Lower leg skin (tissue), 3 donors: ENCODE measurements at regions not wholly inside any gene's neighbourhood (a gene's known extent, or its start where the extent isn't known, plus 50 kb on each side); places are given as distances from the start of the nearest gene placed in this dataset.

ENCODE experiments used
- POLR2A ChIP-seq, 2 donors: fragments of 450-650 bp; IDR thresholded peaks; one replicate each; pipeline ENCODE4 v1.6.1; 2016 to 2017; ENCODE audit warnings: antibody characterized with exemption in 2 of 2, mild to moderate bottlenecking in 1 of 2, moderate library complexity in 1 of 2
- TF ChIP-seq, protein P1 (sequence below), 3 donors: fragments of 450-650 bp; IDR thresholded peaks; one replicate each; pipeline ENCODE4 v1.5.1; 2016; ENCODE audit warnings: antibody characterized with exemption in 3 of 3, mild to moderate bottlenecking in 3 of 3, moderate library complexity in 2 of 3

DNA sequence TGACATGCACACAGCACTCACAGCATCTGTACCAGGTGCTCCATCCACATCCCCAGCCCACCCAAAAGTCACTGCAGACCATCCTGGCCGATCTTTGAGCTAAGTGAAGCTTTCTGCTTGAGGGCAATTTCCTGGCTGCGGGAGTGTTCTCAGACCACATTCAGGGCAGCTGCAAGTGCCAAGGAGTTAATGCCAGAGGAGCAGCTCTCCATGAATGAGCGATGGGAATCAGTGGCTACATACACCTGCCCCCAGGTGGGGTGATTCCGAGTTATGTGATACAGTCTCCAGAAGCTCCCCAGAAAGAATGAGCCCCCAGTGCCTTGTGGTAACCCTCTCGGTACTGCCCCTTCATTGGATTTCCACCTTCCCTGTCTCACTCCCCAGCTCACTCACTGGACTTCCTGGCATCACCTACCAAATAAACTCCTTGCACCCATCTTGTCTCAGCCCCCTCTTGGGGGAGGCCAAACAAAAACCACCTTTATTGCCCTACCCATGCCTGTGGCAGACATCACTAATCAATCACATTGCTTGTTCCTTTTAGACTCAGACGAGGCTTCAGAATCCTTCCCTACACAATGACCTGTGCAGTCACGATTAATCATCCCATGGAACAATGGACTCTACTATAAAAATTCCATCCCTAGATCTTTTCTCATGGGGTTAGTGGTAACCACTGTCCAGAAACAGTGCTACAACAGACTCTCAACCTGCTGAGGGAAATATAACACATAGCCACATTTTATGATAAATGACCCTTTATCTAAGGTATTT is 121.1 kb downstream of the IRX5 start:
- TF ChIP-seq POLR2A (IDR thresholded peaks at IDR 0.05), result no peak
- TF ChIP-seq, protein P1, sequence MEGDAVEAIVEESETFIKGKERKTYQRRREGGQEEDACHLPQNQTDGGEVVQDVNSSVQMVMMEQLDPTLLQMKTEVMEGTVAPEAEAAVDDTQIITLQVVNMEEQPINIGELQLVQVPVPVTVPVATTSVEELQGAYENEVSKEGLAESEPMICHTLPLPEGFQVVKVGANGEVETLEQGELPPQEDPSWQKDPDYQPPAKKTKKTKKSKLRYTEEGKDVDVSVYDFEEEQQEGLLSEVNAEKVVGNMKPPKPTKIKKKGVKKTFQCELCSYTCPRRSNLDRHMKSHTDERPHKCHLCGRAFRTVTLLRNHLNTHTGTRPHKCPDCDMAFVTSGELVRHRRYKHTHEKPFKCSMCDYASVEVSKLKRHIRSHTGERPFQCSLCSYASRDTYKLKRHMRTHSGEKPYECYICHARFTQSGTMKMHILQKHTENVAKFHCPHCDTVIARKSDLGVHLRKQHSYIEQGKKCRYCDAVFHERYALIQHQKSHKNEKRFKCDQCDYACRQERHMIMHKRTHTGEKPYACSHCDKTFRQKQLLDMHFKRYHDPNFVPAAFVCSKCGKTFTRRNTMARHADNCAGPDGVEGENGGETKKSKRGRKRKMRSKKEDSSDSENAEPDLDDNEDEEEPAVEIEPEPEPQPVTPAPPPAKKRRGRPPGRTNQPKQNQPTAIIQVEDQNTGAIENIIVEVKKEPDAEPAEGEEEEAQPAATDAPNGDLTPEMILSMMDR (IDR thresholded peaks at IDR 0.05), result no peak
